SKM-1 treated with dmso at 0.1 percent for 144 hours (cell line): ENCODE measurements at regions not wholly inside any gene's neighbourhood (a gene's known extent, or its start where the extent isn't known, plus 50 kb on each side); places are given as distances from the start of the nearest gene placed in this dataset.

Source experiments
- DNase-seq: peaks from one replicate; lab custom pipeline; 2025; ENCODE audit not compliant: unreplicated experiment; lab: John Stamatoyannopoulos, UW

- no peak for DNase-seq
Measured at GRCh38 chr11:8796941-8797340, 114.0 kb upstream of the AKIP1 start.

GRCh38 chr11:8799273-8799672, 111.7 kb upstream of the AKIP1 start:
- DNase-seq = no peak

- no peak for DNase-seq
Measured at GRCh38 chr11:8800520-8801110, 110.4 kb upstream of the AKIP1 start.

GRCh38 chr11:8801121-8801520, 109.9 kb upstream of the AKIP1 start:
- DNase-seq = no peak

DNA sequence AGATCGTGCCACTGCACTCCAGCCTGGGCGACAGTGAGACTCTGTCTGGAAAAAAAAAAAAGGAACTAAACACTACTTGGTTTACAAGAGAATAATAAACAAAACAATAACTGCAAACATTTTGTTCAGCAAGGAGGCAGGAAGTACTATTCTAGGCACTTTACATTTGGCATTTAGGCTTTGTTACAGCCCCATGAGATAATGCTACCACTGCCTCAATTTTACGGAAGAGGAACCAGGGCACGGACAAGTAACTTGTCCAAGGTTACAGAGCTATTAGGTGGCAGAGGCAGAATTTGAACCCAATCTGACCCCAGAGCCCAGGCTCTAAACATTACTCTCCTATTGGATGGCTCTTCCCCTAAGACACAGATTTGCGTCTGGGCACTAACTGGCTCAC, 108.7 kb upstream of the AKIP1 start:
- DNase-seq = no peak

- no peak for DNase-seq
Measured at GRCh38 chr11:8803973-8804372, 107.0 kb upstream of the AKIP1 start.

DNA sequence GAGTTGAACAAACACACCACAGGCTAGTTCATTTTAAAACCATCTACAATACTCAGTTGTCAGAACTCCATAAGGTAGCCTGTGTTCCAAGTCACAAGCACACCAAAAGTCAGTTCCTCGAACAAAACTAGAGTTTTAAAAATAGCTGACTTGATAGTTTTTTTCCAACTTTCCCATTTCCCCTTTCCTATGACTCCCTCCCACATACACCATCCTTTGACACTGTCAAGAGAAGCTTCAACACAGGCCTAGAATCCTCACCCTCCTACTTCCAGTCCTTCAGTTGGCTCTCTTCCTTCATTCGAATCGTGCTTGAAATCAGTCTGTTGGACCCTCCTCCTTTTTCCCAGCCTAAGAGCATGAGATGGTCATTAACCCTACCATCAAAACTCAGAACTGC, 105.7 kb upstream of the AKIP1 start:
- no peak for DNase-seq

GRCh38 chr11:8806974-8807373, 104.0 kb upstream of the AKIP1 start:
- DNase-seq = no peak

DNA sequence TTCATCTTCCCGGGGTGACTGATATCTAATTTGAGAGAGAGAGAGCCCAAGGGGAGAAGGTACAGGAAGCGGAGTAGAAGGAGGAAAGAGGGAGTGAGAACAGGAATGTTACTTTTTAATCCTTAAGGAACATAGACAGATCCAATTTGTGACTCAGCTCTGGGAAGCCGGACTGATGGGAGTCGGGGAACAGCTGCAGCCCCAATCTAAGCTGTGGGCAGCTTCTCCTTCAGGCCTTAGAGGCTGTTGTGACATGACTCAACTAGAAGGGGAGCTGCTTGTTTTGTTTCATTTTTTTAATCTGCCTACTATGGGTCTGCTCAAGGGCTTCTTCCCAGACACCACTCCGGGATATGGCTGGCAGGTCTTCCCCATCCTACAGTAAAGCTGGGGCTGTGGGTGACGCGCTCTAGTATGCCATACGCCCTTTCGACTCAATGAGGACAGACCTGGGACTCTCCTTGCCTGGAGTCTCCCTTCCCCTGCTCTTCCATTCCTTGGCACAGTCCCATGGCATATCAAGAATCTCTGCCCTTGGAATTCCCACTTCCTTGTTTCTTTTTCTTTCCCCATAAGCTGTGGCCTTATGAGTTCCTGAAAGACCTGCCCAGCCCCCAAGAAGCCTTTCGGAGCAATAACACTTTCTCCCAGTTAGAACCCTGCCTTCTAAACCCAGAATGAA, 103.3 kb upstream of the AKIP1 start:
- no peak for DNase-seq

GRCh38 chr11:8808226-8808585, 102.8 kb upstream of the AKIP1 start:
- no peak for DNase-seq

DNA sequence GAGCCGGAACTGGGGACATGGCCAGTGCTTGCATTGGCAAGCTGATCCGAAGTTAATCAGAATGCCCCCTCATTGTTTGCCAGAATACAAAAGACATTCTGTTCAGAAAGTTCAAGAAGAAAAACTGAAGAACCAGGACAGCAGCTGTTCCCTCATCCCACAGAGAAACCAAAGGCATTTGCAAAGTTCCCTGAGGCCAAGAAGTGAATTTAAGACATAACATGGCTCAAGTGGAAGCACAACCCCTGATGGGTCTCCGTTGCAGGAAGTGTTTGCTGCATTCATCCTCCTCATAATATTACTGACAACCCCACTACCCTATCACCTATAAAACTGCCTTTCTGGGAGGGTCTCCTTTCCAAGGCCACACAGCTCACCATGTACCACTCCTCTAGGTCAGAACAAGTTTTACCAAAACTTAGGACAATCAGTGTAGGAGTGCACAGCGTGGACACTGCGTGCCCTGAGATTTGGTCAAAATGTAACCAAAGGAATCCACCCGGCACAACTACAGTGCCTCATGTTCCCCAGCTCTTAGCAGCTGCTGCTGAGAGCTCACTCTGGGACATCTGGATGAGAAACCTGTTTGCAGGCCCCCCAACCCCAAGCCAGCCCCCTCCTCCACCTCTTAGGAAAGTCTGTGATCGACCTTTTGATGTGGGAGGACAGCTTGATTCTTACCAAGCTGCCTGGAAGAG, 101.6 kb upstream of the AKIP1 start:
- DNase-seq = no peak

DNA sequence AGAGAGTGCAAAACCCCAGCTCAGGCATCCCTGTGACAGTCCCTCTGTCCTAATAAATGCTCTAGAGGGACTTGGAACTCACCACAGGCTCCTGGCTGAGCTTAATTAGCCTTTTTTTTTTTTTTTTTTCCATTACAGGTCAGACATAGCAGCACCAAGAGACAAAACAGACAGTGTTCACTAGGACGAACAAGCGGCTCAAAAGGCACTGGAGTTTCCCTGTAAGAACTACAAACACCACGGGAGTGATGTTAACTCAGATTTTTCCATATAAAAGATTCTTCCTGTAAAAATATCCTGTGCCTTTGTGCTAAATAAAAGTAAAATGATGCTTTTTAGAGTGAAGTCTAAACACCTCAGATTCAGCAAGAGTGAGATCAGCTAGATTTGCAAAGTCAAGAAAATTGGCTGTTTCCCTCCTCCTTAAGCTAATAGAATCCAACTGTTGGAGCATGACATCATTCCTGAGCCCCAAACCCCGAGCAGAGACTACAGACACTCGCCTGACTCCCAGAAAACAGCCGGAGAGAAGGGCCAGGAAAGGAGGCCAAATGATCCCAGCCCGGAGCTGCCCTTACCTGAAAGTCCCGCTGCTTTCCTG, 101.0 kb upstream of the AKIP1 start:
- no peak for DNase-seq

GRCh38 chr11:8810540-8811301, 100.3 kb upstream of the AKIP1 start:
- no peak for DNase-seq

DNA sequence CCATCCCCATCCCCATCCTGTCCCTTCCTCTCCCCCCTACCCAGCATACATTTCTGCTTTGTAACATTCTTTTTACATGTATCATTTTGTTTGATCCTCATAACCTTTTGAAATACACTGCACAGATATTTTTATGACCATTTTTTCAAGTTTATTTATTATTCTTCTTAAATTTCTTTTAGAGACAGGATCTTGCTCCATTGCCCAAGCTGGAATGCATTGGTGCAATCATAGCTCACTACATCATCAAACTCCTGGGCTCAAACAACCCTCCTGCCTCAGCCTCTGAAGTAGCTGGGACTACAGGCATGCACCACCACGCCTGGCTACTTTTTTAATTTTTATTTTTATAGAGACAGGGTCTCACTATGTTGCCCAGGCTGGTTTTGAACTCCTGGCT, 99.4 kb upstream of the AKIP1 start:
- no peak for DNase-seq

DNA sequence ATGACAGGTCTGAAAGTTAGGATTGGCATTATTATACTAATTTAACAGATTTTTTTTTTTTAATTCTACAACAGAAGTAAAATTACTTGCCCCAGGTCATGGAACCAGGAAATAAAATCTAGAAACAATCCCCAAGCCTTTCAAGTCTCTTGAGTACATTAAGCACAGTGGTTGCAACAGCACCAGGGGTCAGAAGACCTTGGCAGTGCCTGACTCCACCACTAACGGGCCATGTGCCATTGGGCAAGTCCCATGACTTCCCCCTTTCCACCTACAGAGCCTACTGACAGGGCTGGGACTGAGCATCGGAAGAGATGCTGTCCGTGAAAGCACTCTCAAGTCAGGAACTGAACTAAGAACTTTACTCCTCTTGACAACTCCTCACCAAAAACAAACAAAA, 98.6 kb upstream of the AKIP1 start:
- peak; percentile 96 for DNase-seq

- DNase-seq = peak; percentile 84
Measured at GRCh38 chr11:8813658-8814057, 97.3 kb upstream of the AKIP1 start.

DNA sequence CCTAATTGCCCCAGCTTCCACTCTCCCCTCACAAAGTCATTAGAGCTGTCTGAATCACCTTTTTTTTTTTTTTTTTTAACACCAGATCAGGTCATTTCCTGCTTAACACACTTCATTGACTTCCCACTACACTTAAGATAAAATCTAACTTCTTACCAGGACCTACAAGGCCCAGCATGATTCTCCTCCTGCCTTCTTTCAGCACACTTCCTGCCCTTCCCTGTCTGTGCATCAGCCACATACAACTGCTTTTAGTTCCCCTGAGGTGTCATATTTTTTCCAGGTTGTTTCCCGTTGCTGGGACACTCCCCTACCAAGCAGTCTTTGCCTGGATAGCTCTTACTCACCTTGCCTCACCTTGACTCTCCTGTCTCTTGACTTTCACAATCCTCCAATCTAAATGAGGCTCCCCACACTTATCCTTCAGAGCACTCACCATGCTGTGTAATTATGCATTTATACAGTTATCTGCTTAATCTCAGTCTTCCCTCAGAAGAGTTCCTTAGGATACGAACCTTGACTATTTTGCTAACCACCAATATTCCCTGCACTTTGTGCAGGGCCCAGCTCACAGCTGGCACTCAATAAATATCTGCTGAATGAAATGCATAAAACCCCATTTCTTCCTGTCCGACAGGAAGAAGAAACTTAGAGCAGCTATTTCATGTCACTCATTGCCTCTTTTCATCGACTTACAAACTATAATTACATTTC, 96.6 kb upstream of the AKIP1 start:
- peak; percentile 44 for DNase-seq

- no peak for DNase-seq
Measured at GRCh38 chr11:8814923-8815240, 96.1 kb upstream of the AKIP1 start.

GRCh38 chr11:8818421-8818820, 92.6 kb upstream of the AKIP1 start:
- no peak for DNase-seq

GRCh38 chr11:8820401-8820800, 90.6 kb upstream of the AKIP1 start:
- DNase-seq = no peak

- no peak for DNase-seq
Measured at GRCh38 chr11:8822469-8822868, 88.5 kb upstream of the AKIP1 start.
